ENCODE measurements at regions not wholly inside any gene's neighbourhood (a gene's known extent, or its start where the extent isn't known, plus 50 kb on each side); places are given as distances from the start of the nearest gene placed in this dataset.

- H3K14ac ChIP-seq (ENCODE audit: insufficient read length): no peak overlapping the region
- H3K4me3 ChIP-seq (ENCODE audit: extremely low read depth in 1 of 4, insufficient read depth in 2 of 4, low read depth in 3 of 4, low read length in 4 of 4): no peak overlapping the region
- no peak for FAIRE-seq
- H3K18ac ChIP-seq (ENCODE audit: extremely low read depth, low read length): no peak overlapping the region
- H3K56ac ChIP-seq (replicated peaks; ENCODE audit: insufficient read length, low read depth, low read length): no peak overlapping the region
- POLR2A ChIA-PET (ENCODE audit: partially characterized antibody): no interaction called here
- H2BK15ac ChIP-seq (ENCODE audit: low read length): no peak overlapping the region
- H4K8ac ChIP-seq (ENCODE audit: extremely low read depth, insufficient read depth, low read length): no peak overlapping the region
- no peak overlapping the region for H2BK12ac ChIP-seq (ENCODE audit: low read depth, low read length)
- no peaks in the 10 kb centered on the region for H3K9me3 ChIP-seq (ENCODE audit: insufficient read depth in 2 of 2, low read depth in 1 of 2, low read length in 1 of 2)
- H3K79me1 ChIP-seq (ENCODE audit: low read depth, low read length): no peaks in the 10 kb centered on the region
- no peaks in the 10 kb centered on the region for H3K27me3 ChIP-seq (replicated peaks in 1 of 4; ENCODE audit: control insufficient read depth in 3 of 4, extremely low read depth in 1 of 4, insufficient read depth in 3 of 4, low read length in 3 of 4)
- H3K4ac ChIP-seq (replicated peaks; ENCODE audit: insufficient read length, low read depth, low read length): no peak overlapping the region
- H3K4me2 ChIP-seq (ENCODE audit: insufficient read depth in 1 of 2, low read depth in 2 of 2, low read length in 2 of 2): no peak overlapping the region
- no peak for DNase-seq (ENCODE audit: low read depth in 1 of 2, low spot score in 2 of 2)
- 92% methylated on average over 5 of the region's 5 CpGs; no CpG with 5 or more reads in 1 of the 2 experiments for WGBS, 2 experiments (ENCODE audit: extremely low coverage in 1 of 2, insufficient coverage in 1 of 2, insufficient read length in 1 of 2, insufficient replicate concordance in 2 of 2, low coverage in 1 of 2, low lambda C conversion rate in 2 of 2, missing lambda C conversion rate in 1 of 2)
- H4K91ac ChIP-seq (replicated peaks; ENCODE audit: insufficient read length, low read length): no peak overlapping the region
- CTCF ChIA-PET (ENCODE audit: partially characterized antibody): no interaction called here
- H3K79me2 ChIP-seq (ENCODE audit: control insufficient read depth in 1 of 2, insufficient read depth in 2 of 2, low read length in 2 of 2): no peaks in the 10 kb centered on the region
- no peaks in the 10 kb centered on the region for H4K20me1 ChIP-seq (replicated peaks in 1 of 2; ENCODE audit: control insufficient read depth in 1 of 2, insufficient read depth in 2 of 2, low read length in 2 of 2)
- H4K5ac ChIP-seq (ENCODE audit: insufficient read length, low read depth, low read length): no peak overlapping the region
- H3K4me1 ChIP-seq (replicated peaks in 1 of 4; ENCODE audit: control insufficient read depth in 3 of 4, insufficient read depth in 4 of 4, low read length in 3 of 4): peaks cover 0 to 3% (median 0%) of the 10 kb centered on the region in 4 experiments; a peak in 1 of 7 replicates
- no peak overlapping the region for H2BK20ac ChIP-seq (ENCODE audit: low read length)
- H2BK120ac ChIP-seq (replicated peaks; ENCODE audit: low read depth, low read length): no peak overlapping the region
- no peak overlapping the region for H2BK5ac ChIP-seq (ENCODE audit: low read depth, low read length)
- no peak overlapping the region for H3K27ac ChIP-seq (ENCODE audit: low read depth, low read length)
- H2AFZ ChIP-seq (ENCODE audit: low read length): no peak overlapping the region
- no peaks in the 10 kb centered on the region for H3K23me2 ChIP-seq (ENCODE audit: low read depth, low read length)
- no peaks in the 10 kb centered on the region for H3K36me3 ChIP-seq (ENCODE audit: control insufficient read depth in 2 of 4, insufficient read depth in 4 of 4, low read length in 3 of 4)
- no peak overlapping the region for H3K9ac ChIP-seq (replicated peaks in 1 of 4; ENCODE audit: extremely low read depth in 1 of 4, low read depth in 3 of 4, low read length in 3 of 4)
- no peak overlapping the region for H2AK5ac ChIP-seq (ENCODE audit: low read depth, low read length)
- no peak overlapping the region for H3K23ac ChIP-seq (ENCODE audit: insufficient read length)
- no peak for TF ChIP-seq BACH1 (IDR thresholded peaks at IDR 0.05; ENCODE audit: low read length)
- no peak for TF ChIP-seq SP1 (IDR thresholded peaks at IDR 0.05; ENCODE audit: low read depth, low read length)
- TF ChIP-seq JUND (IDR thresholded peaks at IDR 0.05; ENCODE audit: low read length): no peak
- no peak for TF ChIP-seq TAF1 (IDR thresholded peaks at IDR 0.05; ENCODE audit: low read depth, low read length)
- no peak for TF ChIP-seq CEBPB (IDR thresholded peaks at IDR 0.05; ENCODE audit: low read depth, low read length)
- TF ChIP-seq CHD1 (IDR thresholded peaks at IDR 0.05; ENCODE audit: low read depth, low read length): no peak
- TF ChIP-seq EZH2 (IDR thresholded peaks at IDR 0.05; ENCODE audit: low read depth, low read length, severe bottlenecking): no peak
- no peak for TF ChIP-seq SUZ12 (IDR thresholded peaks at IDR 0.05; ENCODE audit: low read length)
- no peak for TF ChIP-seq BCL11A (IDR thresholded peaks at IDR 0.05; ENCODE audit: low read depth in 2 of 2, low read length in 2 of 2)
- TF ChIP-seq PHF8 (conservative IDR thresholded peaks at IDR 0.05; ENCODE audit: low read depth, low read length): no peak
- TF ChIP-seq EP300 (IDR thresholded peaks at IDR 0.05; ENCODE audit: borderline replicate concordance in 1 of 2, low read depth in 2 of 2, low read length in 2 of 2): no peak
- TF ChIP-seq CHD2 (IDR thresholded peaks at IDR 0.05; ENCODE audit: low read length): no peak
- no peak for TF ChIP-seq HDAC6 (IDR thresholded peaks at IDR 0.05; ENCODE audit: low read depth, low read length)
- no peak for TF ChIP-seq EGR1 (IDR thresholded peaks at IDR 0.05; ENCODE audit: borderline replicate concordance, low read depth, low read length)
These were observed 101.0 kb upstream of the STEAP1B start for GRCh38 chr7:22601003-22601402.
